GM12874 (cell line): ENCODE measurements at regions not wholly inside any gene's neighbourhood (a gene's known extent, or its start where the extent isn't known, plus 50 kb on each side); places are given as distances from the start of the nearest gene placed in this dataset.

Source experiments
- CTCF ChIP-seq: IDR thresholded peaks from 2 replicates; pipeline ENCODE4 v1.5.1; 2011; ENCODE audit warnings: low read depth, mild to moderate bottlenecking, control low read depth, low read length, moderate library complexity; ENCODE audit not compliant: insufficient read depth

- TF ChIP-seq CTCF, result no peak
Measured at GRCh38 chrX:51798701-51799100, 55.5 kb downstream of the GSPT2 start.

- TF ChIP-seq CTCF, result peak; percentile 41
Measured at GRCh38 chrX:51802917-51803688, 59.9 kb downstream of the GSPT2 start.

GRCh38 chrX:51803833-51804232 lies 60.6 kb downstream of the GSPT2 start:
- no peak for TF ChIP-seq CTCF

GRCh38 chrX:51804741-51805140 lies 61.5 kb downstream of the GSPT2 start:
- no peak for TF ChIP-seq CTCF

GRCh38 chrX:51813886-51814460 lies 70.7 kb downstream of the GSPT2 start:
- TF ChIP-seq CTCF, result no peak

GRCh38 chrX:51824061-51824460 lies 69.4 kb upstream of the MAGED1 start:
- TF ChIP-seq CTCF, result no peak

- TF ChIP-seq CTCF, result no peak
Measured at GRCh38 chrX:51825436-51825835, 68.0 kb upstream of the MAGED1 start.
